ENCODE measurements at regions not wholly inside any gene's neighbourhood (a gene's known extent, or its start where the extent isn't known, plus 50 kb on each side); places are given as distances from the start of the nearest gene placed in this dataset.

- no peaks in the 10 kb centered on the region for H3K27me3 Mint-ChIP-seq (ENCODE audit: insufficient read depth)
- H3K4me3 Mint-ChIP-seq, result no peak overlapping the region
- H3K27me3 ChIP-seq (ENCODE audit: control insufficient read depth, insufficient read depth, low read length, poor library complexity, severe bottlenecking), result no peaks in the 10 kb centered on the region
- H3K4me1 Mint-ChIP-seq, result peaks cover 7% of the 10 kb centered on the region
- H3K9me3 ChIP-seq (ENCODE audit: control insufficient read depth, low read length), result no peaks in the 10 kb centered on the region
- 90 to 94% methylated on average over 2 of the region's 2 CpGs for WGBS, 2 experiments (ENCODE audit: insufficient coverage in 1 of 2, insufficient read length in 1 of 2)
- H3K9ac ChIP-seq (ENCODE audit: extremely low read depth, low read length, poor library complexity, severe bottlenecking), result no peak overlapping the region
- H3K4me3 ChIP-seq (ENCODE audit: low read length), result no peak overlapping the region
- no peak overlapping the region for H3K27ac ChIP-seq (ENCODE audit: low read depth, low read length)
- no peaks in the 10 kb centered on the region for H3K36me3 Mint-ChIP-seq (ENCODE audit: low read depth)
- no peak overlapping the region for H3K27ac Mint-ChIP-seq
- TF ChIP-seq CTCF (conservative IDR thresholded peaks at IDR 0.05), result no peak
- peak; percentile 32 for DNase-seq
- no peaks in the 10 kb centered on the region for H3K9me3 Mint-ChIP-seq
- no peaks in the 10 kb centered on the region for H3K36me3 ChIP-seq (ENCODE audit: control insufficient read depth, insufficient read depth, low read length)
- no peaks in the 10 kb centered on the region for H3K4me1 ChIP-seq (ENCODE audit: control insufficient read depth, insufficient read depth, low read length)
Observed at GRCh38 chr1:157245823-157246222, 107.6 kb upstream of the ETV3 start.

GRCh38 chr1:157241185-157241538, 103.0 kb upstream of the ETV3 start:
- TF ChIP-seq CTCF (conservative IDR thresholded peaks at IDR 0.05), result no peak
- Histone ChIP-seq H3K9ac (ENCODE audit: extremely low read depth, low read length, poor library complexity, severe bottlenecking) (no peak overlapping the region), H3K27me3 (ENCODE audit: control insufficient read depth, insufficient read depth, low read length, poor library complexity, severe bottlenecking) (no peaks in the 10 kb centered on the region), H3K4me1 (ENCODE audit: control insufficient read depth, insufficient read depth, low read length) (peaks cover 9% of the 10 kb centered on the region), H3K36me3 (ENCODE audit: control insufficient read depth, insufficient read depth, low read length) (no peaks in the 10 kb centered on the region), H3K9me3 (ENCODE audit: control insufficient read depth, low read length) (no peaks in the 10 kb centered on the region), H3K27ac (ENCODE audit: low read depth, low read length) (no peak overlapping the region), H3K4me3 (ENCODE audit: low read length) (no peak overlapping the region)
- DNase-seq, result peak; percentile 24
- no peaks in the 10 kb centered on the region for H3K9me3 Mint-ChIP-seq
- no peaks in the 10 kb centered on the region for H3K27me3 Mint-ChIP-seq (ENCODE audit: insufficient read depth)
- peak overlapping the region; percentile 91 for H3K27ac Mint-ChIP-seq
- 83% methylated on average over 2 of the region's 2 CpGs for WGBS, 2 experiments (ENCODE audit: insufficient coverage in 1 of 2, insufficient read length in 1 of 2)
- no peaks in the 10 kb centered on the region for H3K36me3 Mint-ChIP-seq (ENCODE audit: low read depth)
- peaks cover 30% of the 10 kb centered on the region for H3K4me1 Mint-ChIP-seq
- no peak overlapping the region for H3K4me3 Mint-ChIP-seq

- Mint-ChIP-seq H3K27me3 (ENCODE audit: insufficient read depth) (no peaks in the 10 kb centered on the region), H3K4me3 (no peak overlapping the region), H3K9me3 (no peaks in the 10 kb centered on the region), H3K4me1 (peaks cover 35% of the 10 kb centered on the region), H3K36me3 (ENCODE audit: low read depth) (no peaks in the 10 kb centered on the region), H3K27ac (peak overlapping the region; percentile 91)
- Histone ChIP-seq H3K27ac (ENCODE audit: low read depth, low read length) (peak overlapping the region; percentile 44), H3K4me1 (ENCODE audit: control insufficient read depth, insufficient read depth, low read length) (peaks cover 14% of the 10 kb centered on the region), H3K9ac (ENCODE audit: extremely low read depth, low read length, poor library complexity, severe bottlenecking) (no peak overlapping the region), H3K9me3 (ENCODE audit: control insufficient read depth, low read length) (no peaks in the 10 kb centered on the region), H3K36me3 (ENCODE audit: control insufficient read depth, insufficient read depth, low read length) (no peaks in the 10 kb centered on the region), H3K4me3 (ENCODE audit: low read length) (no peak overlapping the region), H3K27me3 (ENCODE audit: control insufficient read depth, insufficient read depth, low read length, poor library complexity, severe bottlenecking) (no peaks in the 10 kb centered on the region)
- no peak for TF ChIP-seq CTCF (conservative IDR thresholded peaks at IDR 0.05)
- 60 to 79% methylated on average over 6 to 7 of the region's 7 CpGs for WGBS, 2 experiments (ENCODE audit: insufficient coverage in 1 of 2, insufficient read length in 1 of 2)
- DNase-seq, result peak; percentile 62
Observed at GRCh38 chr1:157240495-157241184, 102.4 kb upstream of the ETV3 start.

Measured in endodermal cell (in vitro differentiated cells).